ENCODE measurements at regions not wholly inside any gene's neighbourhood (a gene's known extent, or its start where the extent isn't known, plus 50 kb on each side); places are given as distances from the start of the nearest gene placed in this dataset.
A peak's percentile ranks its signal among the peaks of the same experiment; 100 is the strongest.
"Not testable (repeated sequence)": the region's sequence is repeated elsewhere in the genome, so short reads cannot be mapped to it uniquely, and the experiment has no call there.

DNA sequence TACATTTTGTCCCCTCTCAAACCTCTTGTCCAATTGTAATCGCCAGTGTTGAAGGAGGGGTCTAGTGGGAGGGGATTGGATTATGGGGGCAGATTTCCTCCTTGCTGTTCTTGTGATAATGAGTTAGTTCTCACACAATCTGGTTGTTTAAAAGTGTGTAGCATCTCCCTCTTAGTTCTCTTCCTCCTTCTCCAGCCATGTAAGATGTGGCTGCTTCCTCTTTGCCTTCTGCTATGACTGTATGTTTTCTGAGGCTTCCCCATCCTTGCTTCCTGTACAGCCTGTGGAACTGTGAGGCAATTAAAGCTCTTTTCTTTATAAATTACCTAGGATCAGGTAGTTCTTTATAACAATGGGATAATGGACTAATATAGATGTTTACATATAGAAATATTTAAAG lies 162.3 kb upstream of the C1QTNF3 start:
- not testable (repeated sequence) for DNase-seq; H3K9me3 ChIP-seq (ENCODE audit: control insufficient read depth, low read depth, low read length); H3K36me3 ChIP-seq (ENCODE audit: control insufficient read depth, insufficient read depth, low read length); H3K4me3 ChIP-seq (ENCODE audit: low read length); H3K27me3 ChIP-seq (ENCODE audit: control insufficient read depth, insufficient read depth, low read length); H3K27ac ChIP-seq (ENCODE audit: low read length); H3K4me1 ChIP-seq (ENCODE audit: control insufficient read depth, insufficient read depth, low read length)
- WGBS (ENCODE audit: insufficient coverage, low lambda C conversion rate): no CpG with 5 or more reads among the region's 1 CpG

DNA sequence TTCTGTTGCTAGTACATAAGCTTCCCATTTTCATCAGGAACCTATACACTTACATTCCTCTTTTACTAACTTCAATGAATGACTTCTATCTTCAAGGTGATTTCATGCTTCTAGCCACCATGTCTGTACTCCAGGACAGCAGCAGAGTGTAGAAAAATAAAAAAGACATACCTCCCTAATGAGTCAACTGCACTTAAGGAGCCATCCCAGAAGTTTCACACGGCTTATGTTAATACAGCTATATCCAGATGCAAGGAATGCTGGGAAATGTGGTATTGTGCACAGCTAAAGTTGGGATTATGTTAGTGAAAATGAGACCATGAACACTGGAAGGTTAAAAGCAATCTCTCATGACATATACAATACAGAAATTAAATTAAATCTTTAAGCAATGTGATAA lies 174.4 kb upstream of the C1QTNF3 start:
- H3K36me3 ChIP-seq (ENCODE audit: control insufficient read depth, insufficient read depth, low read length); H3K27ac ChIP-seq (ENCODE audit: low read length); H3K4me1 ChIP-seq (ENCODE audit: control insufficient read depth, insufficient read depth, low read length); DNase-seq; H3K27me3 ChIP-seq (ENCODE audit: control insufficient read depth, insufficient read depth, low read length); H3K9me3 ChIP-seq (ENCODE audit: control insufficient read depth, low read depth, low read length); H3K4me3 ChIP-seq (ENCODE audit: low read length): not testable (repeated sequence)
- WGBS (ENCODE audit: insufficient coverage, low lambda C conversion rate): 83% methylated on average over 1 of the region's 1 CpG

DNA sequence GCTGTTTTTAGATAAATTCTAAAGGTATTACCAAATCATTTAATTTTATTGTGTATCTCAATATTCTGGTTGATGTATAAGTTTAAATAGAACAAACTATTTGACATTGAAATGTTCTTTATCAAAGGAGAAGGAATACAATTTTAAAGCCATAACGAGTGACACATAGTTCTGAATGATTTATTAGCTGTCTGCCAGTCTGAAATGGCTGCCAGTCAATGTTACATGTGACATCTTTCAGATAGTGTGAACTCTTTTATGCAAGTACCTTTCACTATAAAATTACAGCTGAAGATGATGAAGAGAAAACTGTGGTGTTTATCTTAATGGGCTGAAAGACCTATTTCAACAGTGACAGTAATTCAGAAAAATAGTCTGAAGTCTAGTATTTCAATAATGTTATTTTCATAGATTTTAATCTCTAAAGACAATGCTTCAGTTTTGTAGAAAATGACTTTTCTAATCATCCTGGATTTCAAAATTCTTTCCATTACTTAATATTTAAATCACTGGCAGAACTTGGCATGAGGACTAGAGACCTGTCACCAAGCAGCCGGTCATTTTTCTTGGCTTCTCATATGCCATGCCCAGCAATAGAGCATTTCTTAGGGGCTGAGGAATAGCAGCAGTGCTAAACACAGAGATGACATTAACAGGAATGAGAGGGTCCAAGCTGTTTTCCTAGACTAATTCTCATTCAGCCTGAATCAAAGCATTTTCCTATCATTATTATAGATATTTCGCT lies 178.5 kb upstream of the C1QTNF3 start:
- not testable (repeated sequence) for H3K27me3 ChIP-seq (ENCODE audit: control insufficient read depth, insufficient read depth, low read length); H3K27ac ChIP-seq (ENCODE audit: low read length); H3K4me3 ChIP-seq (ENCODE audit: low read length); H3K9me3 ChIP-seq (ENCODE audit: control insufficient read depth, low read depth, low read length); H3K36me3 ChIP-seq (ENCODE audit: control insufficient read depth, insufficient read depth, low read length); DNase-seq; H3K4me1 ChIP-seq (ENCODE audit: control insufficient read depth, insufficient read depth, low read length)
- 100% methylated on average over 1 of the region's 3 CpGs for WGBS (ENCODE audit: insufficient coverage, low lambda C conversion rate)

DNA sequence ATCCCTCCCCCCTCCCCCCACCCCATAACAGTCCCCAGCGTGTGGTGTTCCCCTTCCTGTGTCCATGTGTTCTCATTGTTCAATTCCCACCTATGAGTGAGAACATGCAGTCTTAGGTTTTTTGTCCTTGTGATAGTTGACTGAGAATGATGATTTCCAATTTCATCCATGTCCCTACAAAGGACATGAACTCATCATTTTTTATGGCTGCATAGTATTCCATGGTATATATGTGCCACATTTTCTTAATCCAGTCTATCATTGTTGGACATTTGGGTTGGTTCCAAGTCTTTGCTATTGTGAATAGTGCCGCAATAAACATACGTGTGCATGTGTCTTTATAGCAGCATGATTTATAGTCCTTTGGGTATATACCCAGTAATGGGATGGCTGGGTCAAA lies 180.1 kb upstream of the C1QTNF3 start:
- H3K27me3 ChIP-seq (ENCODE audit: control insufficient read depth, insufficient read depth, low read length); H3K4me3 ChIP-seq (ENCODE audit: low read length); H3K36me3 ChIP-seq (ENCODE audit: control insufficient read depth, insufficient read depth, low read length); H3K9me3 ChIP-seq (ENCODE audit: control insufficient read depth, low read depth, low read length); H3K27ac ChIP-seq (ENCODE audit: low read length); DNase-seq; H3K4me1 ChIP-seq (ENCODE audit: control insufficient read depth, insufficient read depth, low read length): not testable (repeated sequence)
- WGBS (ENCODE audit: insufficient coverage, low lambda C conversion rate): no CpG with 5 or more reads among the region's 3 CpGs

DNA sequence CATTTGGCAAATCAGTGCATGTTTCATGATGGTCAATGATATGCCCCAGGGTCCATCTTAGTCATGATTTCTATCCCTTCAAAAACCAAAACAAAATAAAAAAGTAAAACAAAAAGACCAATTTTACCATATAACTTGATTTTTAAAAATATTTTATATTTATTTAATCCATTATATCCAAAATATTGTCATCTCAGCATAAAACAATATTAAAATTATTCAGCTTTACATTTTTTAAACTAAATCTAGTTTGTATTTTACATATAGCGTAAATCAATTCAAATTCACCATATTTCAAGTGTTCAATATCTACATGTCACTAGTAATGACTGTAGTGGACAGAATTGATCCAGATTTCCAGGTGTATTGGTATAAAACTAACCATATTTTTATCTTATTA lies 187.4 kb upstream of the C1QTNF3 start:
- not testable (repeated sequence) for DNase-seq; H3K4me3 ChIP-seq (ENCODE audit: low read length); H3K27me3 ChIP-seq (ENCODE audit: control insufficient read depth, insufficient read depth, low read length); H3K36me3 ChIP-seq (ENCODE audit: control insufficient read depth, insufficient read depth, low read length); H3K4me1 ChIP-seq (ENCODE audit: control insufficient read depth, insufficient read depth, low read length); H3K9me3 ChIP-seq (ENCODE audit: control insufficient read depth, low read depth, low read length); H3K27ac ChIP-seq (ENCODE audit: low read length)
- WGBS (ENCODE audit: insufficient coverage, low lambda C conversion rate): no CpG with 5 or more reads among the region's 1 CpG

DNA sequence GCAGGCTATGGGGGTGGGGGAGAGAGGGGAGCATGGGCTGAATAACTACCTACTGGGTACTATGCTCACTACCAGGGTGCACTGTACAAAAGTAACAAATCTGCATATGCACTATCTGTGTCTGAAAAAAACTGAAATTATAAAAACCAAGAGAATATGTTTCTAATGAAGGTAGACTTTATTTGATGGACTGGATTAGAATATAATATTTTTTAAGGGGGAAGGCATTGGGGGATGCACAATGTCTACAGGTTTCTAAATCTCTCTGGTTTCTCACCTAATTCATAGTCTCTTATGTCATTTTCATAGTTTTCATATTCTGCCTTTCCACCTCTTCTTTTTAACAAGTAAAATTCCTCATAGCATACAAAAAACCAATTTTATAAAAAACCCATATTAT lies 200.8 kb upstream of the C1QTNF3 start:
- not testable (repeated sequence) for H3K36me3 ChIP-seq (ENCODE audit: control insufficient read depth, insufficient read depth, low read length); DNase-seq; H3K27me3 ChIP-seq (ENCODE audit: control insufficient read depth, insufficient read depth, low read length); H3K4me1 ChIP-seq (ENCODE audit: control insufficient read depth, insufficient read depth, low read length); H3K9me3 ChIP-seq (ENCODE audit: control insufficient read depth, low read depth, low read length)
- H3K4me3 ChIP-seq (ENCODE audit: low read length): peak overlapping the region; percentile 30
- peak overlapping the region; percentile 62 for H3K27ac ChIP-seq (ENCODE audit: low read length)

DNA sequence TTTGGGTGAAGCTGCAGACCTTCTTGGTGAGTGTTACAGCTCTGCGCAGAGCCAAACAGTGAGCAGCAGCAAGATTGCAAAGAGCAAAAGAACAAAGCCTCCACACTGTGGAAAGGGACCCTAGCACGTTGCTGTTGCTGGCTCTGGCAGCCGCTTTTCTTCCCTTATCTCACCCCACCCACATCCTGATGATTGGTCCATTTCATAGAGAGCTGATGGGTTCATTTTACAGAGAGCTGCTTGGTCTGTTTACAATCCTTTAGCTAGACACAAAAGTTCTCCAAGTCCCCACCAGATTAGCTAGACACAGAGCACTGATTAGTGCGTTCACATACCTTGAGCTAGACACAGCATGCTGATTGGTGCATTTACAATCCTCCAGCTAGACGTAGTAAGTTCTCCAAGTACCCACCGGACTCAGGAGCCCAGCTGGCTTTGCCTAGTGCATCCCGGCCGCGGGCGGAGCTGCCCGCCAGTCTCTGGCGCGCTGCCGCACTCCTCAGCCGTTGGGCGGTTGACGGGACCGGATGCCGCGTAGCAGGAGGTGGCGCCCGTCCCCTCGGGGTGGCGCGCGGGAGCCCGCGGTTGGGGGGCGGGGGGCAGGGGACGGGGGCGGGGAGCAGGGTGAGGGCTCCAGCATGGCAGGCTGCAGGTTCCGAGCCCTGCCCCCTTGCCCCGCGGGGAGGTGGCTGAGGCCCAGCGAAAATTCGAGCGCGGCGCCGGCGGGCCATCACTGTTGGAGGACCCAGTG lies 201.4 kb upstream of the C1QTNF3 start:
- peak; percentile 43 to 79 for DNase-seq
- H3K27ac ChIP-seq (ENCODE audit: low read length): peak overlapping the region; percentile 62
- H3K4me3 ChIP-seq (ENCODE audit: low read length): peak overlapping the region; percentile 30
- H3K4me1 ChIP-seq (ENCODE audit: control insufficient read depth, insufficient read depth, low read length); H3K36me3 ChIP-seq (ENCODE audit: control insufficient read depth, insufficient read depth, low read length); H3K27me3 ChIP-seq (ENCODE audit: control insufficient read depth, insufficient read depth, low read length); H3K9me3 ChIP-seq (ENCODE audit: control insufficient read depth, low read depth, low read length): not testable (repeated sequence)
- no CpG with 5 or more reads among the region's 41 CpGs for WGBS (ENCODE audit: insufficient coverage, low lambda C conversion rate)

DNA sequence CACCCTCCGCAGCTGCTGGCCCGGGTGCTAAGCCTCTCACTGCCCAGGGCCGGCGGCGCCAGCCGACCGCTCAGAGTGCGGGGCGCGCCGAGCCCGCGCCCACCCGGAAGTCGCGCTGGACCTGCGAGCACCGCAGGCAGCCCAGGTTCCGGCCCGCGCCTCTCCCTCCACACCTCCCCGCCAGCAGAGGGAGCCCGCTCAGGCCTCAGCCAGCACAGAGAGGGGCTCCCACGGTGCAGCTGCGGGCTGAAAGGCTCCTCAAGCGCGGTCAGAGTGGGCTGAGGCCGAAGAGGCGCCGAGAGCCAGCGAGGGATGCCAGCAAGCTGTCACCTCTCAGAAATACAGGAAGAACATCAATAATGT lies 202.0 kb upstream of the C1QTNF3 start:
- peak overlapping the region; percentile 23 for H3K4me3 ChIP-seq (ENCODE audit: low read length)
- H3K27me3 ChIP-seq (ENCODE audit: control insufficient read depth, insufficient read depth, low read length); H3K27ac ChIP-seq (ENCODE audit: low read length); H3K4me1 ChIP-seq (ENCODE audit: control insufficient read depth, insufficient read depth, low read length); H3K9me3 ChIP-seq (ENCODE audit: control insufficient read depth, low read depth, low read length); H3K36me3 ChIP-seq (ENCODE audit: control insufficient read depth, insufficient read depth, low read length); DNase-seq: not testable (repeated sequence)
- no CpG with 5 or more reads among the region's 31 CpGs for WGBS (ENCODE audit: insufficient coverage, low lambda C conversion rate)

DNA sequence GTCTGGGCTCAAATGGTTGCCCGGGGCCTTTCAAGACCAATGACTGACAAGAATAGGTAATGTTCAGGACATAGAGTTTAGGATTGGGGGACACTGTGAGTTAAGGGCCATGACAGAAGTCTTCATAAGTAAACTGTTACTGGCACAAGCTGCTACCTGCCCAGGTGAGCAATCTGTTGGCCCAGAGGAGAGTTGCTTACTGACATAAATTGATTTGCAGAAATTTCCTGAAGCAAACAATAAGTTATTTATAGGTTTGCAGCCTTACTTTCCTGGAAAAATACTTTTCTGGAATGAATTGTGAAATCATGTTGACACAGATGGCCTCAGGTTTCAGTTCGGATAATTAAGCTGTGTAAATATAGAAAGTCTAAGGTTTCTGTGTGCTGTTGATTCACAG lies 202.8 kb upstream of the C1QTNF3 start:
- not testable (repeated sequence) for H3K27me3 ChIP-seq (ENCODE audit: control insufficient read depth, insufficient read depth, low read length); H3K4me1 ChIP-seq (ENCODE audit: control insufficient read depth, insufficient read depth, low read length); H3K4me3 ChIP-seq (ENCODE audit: low read length); H3K9me3 ChIP-seq (ENCODE audit: control insufficient read depth, low read depth, low read length); H3K36me3 ChIP-seq (ENCODE audit: control insufficient read depth, insufficient read depth, low read length)
- WGBS (ENCODE audit: insufficient coverage, low lambda C conversion rate): no CpG with 5 or more reads among the region's 2 CpGs
- H3K27ac ChIP-seq (ENCODE audit: low read length): peak overlapping the region; percentile 85
- DNase-seq: peak; percentile 7 to 58

DNA sequence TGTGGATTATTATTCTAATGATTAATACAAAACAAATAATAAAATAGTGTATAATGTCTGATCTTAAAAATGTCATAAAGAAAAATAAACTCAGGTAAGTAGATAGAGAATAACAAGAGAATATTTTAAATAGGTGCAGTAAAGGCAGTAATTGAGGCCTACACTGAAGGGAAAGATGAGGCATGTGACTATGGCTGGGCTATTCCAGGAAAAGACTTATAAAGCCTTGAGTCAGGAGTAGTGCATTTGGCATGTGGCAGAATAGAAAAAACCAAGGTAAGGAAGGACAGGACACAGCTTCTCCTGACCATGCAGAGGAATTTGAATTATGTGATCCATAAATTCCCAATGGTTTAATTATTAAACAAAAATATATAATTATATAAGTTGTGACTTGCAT lies 215.6 kb upstream of the C1QTNF3 start:
- not testable (repeated sequence) for H3K36me3 ChIP-seq (ENCODE audit: control insufficient read depth, insufficient read depth, low read length); H3K9me3 ChIP-seq (ENCODE audit: control insufficient read depth, low read depth, low read length); H3K4me1 ChIP-seq (ENCODE audit: control insufficient read depth, insufficient read depth, low read length); H3K27me3 ChIP-seq (ENCODE audit: control insufficient read depth, insufficient read depth, low read length); H3K4me3 ChIP-seq (ENCODE audit: low read length); H3K27ac ChIP-seq (ENCODE audit: low read length)
- peak; percentile 2 to 14 for DNase-seq

DNA sequence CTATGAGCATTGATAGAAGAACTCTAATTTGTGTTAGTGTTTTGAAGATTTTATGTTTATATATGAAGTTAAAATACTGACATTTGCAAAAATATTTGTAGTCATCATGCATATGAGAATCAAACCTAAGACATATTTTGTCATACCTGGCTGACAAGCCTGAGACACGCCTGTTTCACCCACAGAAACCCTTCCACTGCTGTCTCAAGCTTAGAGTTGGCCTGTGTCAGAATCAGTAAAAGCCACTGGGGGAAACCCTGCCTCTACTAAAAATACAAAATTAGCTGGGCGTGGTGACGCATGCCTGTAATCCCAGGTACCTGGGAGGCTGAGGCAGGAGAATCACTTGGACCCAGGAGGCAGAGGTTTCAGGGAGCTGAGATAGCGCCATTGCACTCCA lies 218.0 kb upstream of the C1QTNF3 start:
- not testable (repeated sequence) for H3K27ac ChIP-seq (ENCODE audit: low read length); H3K9me3 ChIP-seq (ENCODE audit: control insufficient read depth, low read depth, low read length); H3K4me3 ChIP-seq (ENCODE audit: low read length); H3K36me3 ChIP-seq (ENCODE audit: control insufficient read depth, insufficient read depth, low read length); DNase-seq; H3K27me3 ChIP-seq (ENCODE audit: control insufficient read depth, insufficient read depth, low read length); H3K4me1 ChIP-seq (ENCODE audit: control insufficient read depth, insufficient read depth, low read length)
- WGBS (ENCODE audit: insufficient coverage, low lambda C conversion rate): 100% methylated on average over 1 of the region's 4 CpGs
